ENCODE measurements at regions not wholly inside any gene's neighbourhood (a gene's known extent, or its start where the extent isn't known, plus 50 kb on each side); places are given as distances from the start of the nearest gene placed in this dataset.
A peak's percentile ranks its signal among the peaks of the same experiment; 100 is the strongest.
"Not testable (repeated sequence)": the region's sequence is repeated elsewhere in the genome, so short reads cannot be mapped to it uniquely, and the experiment has no call there.

GRCh38 chr12:24505366-24506015 lies 443.4 kb downstream of the BCAT1 start:
- no peak for TF ChIP-seq CTCF (IDR thresholded peaks at IDR 0.05; ENCODE audit: low read depth, low read length)
- no peak for DNase-seq (ENCODE audit: low read depth, low spot score)
- in situ Hi-C loops (cut with HindIII; ENCODE audit: low sequenced_read_pairs) = no loop called here
- no peak overlapping the region for H3K4me3 ChIP-seq (ENCODE audit: low read depth, low read length)

- in situ Hi-C loops (cut with HindIII; ENCODE audit: low sequenced_read_pairs); H3K4me3 ChIP-seq (ENCODE audit: low read depth, low read length); DNase-seq (ENCODE audit: low read depth, low spot score): not testable (repeated sequence)
Measured at GRCh38 chr12:24503477-24503876, 445.4 kb downstream of the BCAT1 start.

- TF ChIP-seq CTCF (IDR thresholded peaks at IDR 0.05; ENCODE audit: low read depth, low read length) = no peak
- H3K4me3 ChIP-seq (ENCODE audit: low read depth, low read length) = no peak overlapping the region
- in situ Hi-C loops (cut with HindIII; ENCODE audit: low sequenced_read_pairs) = no loop called here
- peak; percentile 53 for DNase-seq (ENCODE audit: low read depth, low spot score)
Measured at GRCh38 chr12:24500831-24501230, 448.1 kb downstream of the BCAT1 start.

GRCh38 chr12:24500421-24500820 lies 448.5 kb downstream of the BCAT1 start:
- TF ChIP-seq CTCF (IDR thresholded peaks at IDR 0.05; ENCODE audit: low read depth, low read length) = no peak
- in situ Hi-C loops (cut with HindIII; ENCODE audit: low sequenced_read_pairs) = no loop called here
- no peak overlapping the region for H3K4me3 ChIP-seq (ENCODE audit: low read depth, low read length)
- peak; percentile 26 for DNase-seq (ENCODE audit: low read depth, low spot score)

- DNase-seq (ENCODE audit: low read depth, low spot score) = peak; percentile 81
- no peak overlapping the region for H3K4me3 ChIP-seq (ENCODE audit: low read depth, low read length)
Measured at GRCh38 chr12:24499151-24500146, 449.5 kb downstream of the BCAT1 start.

GRCh38 chr12:24496755-24497154 lies 452.1 kb downstream of the BCAT1 start:
- H3K4me3 ChIP-seq (ENCODE audit: low read depth, low read length) = no peak overlapping the region
- peak; percentile 80 for DNase-seq (ENCODE audit: low read depth, low spot score)
- in situ Hi-C loops (cut with HindIII; ENCODE audit: low sequenced_read_pairs) = no loop called here
- no peak for TF ChIP-seq CTCF (IDR thresholded peaks at IDR 0.05; ENCODE audit: low read depth, low read length)

More at GRCh38 chr12:24499151-24500146, 449.5 kb downstream of the BCAT1 start:
- in situ Hi-C loops (cut with HindIII; ENCODE audit: low sequenced_read_pairs) = no loop called here
- no peak for TF ChIP-seq CTCF (IDR thresholded peaks at IDR 0.05; ENCODE audit: low read depth, low read length)

GRCh38 chr12:24494401-24494800 lies 454.5 kb downstream of the BCAT1 start:
- TF ChIP-seq CTCF (IDR thresholded peaks at IDR 0.05; ENCODE audit: low read depth, low read length) = no peak
- no peak overlapping the region for H3K4me3 ChIP-seq (ENCODE audit: low read depth, low read length)
- in situ Hi-C loops (cut with HindIII; ENCODE audit: low sequenced_read_pairs) = no loop called here
- peak; percentile 25 for DNase-seq (ENCODE audit: low read depth, low spot score)

Data from astrocyte of the spinal cord (primary cell).